ENCODE measurements at regions not wholly inside any gene's neighbourhood (a gene's known extent, or its start where the extent isn't known, plus 50 kb on each side); places are given as distances from the start of the nearest gene placed in this dataset.
A peak's percentile ranks its signal among the peaks of the same experiment; 100 is the strongest.

GRCh38 chr7:405489-406211, 114.0 kb downstream of the PDGFA start:
- peak in 1 of 2 donors; percentile 49 for DNase-seq (ENCODE audit: low spot score in 2 of 2)
- TF ChIP-seq POLR2AphosphoS5 (IDR thresholded peaks at IDR 0.05), result no peak
- no peak for TF ChIP-seq POLR2A (IDR thresholded peaks at IDR 0.05)
- TF ChIP-seq CTCF (IDR thresholded peaks at IDR 0.05), result no peak
- no peaks in the 10 kb centered on the region for H3K36me3 ChIP-seq
- H3K9me3 ChIP-seq, result no peaks in the 10 kb centered on the region
- no peaks in the 10 kb centered on the region for H3K4me1 ChIP-seq
- no peak overlapping the region for H3K4me3 ChIP-seq
- peaks cover 0 to 2% of the 10 kb centered on the region in 2 donors for H3K27me3 ChIP-seq
- no peak overlapping the region for H3K27ac ChIP-seq
- intact Hi-C loops (cut with DNase I; ENCODE audit: low total_unique reads), result no loop called here

- Histone ChIP-seq H3K27me3 (peaks cover 0 to 2% of the 10 kb centered on the region in 2 donors), H3K4me1 (no peaks in the 10 kb centered on the region), H3K36me3 (no peaks in the 10 kb centered on the region), H3K9me3 (no peaks in the 10 kb centered on the region), H3K4me3 (no peak overlapping the region), H3K27ac (no peak overlapping the region)
- intact Hi-C loops (cut with DNase I; ENCODE audit: low total_unique reads), result no loop called here
- no peak for DNase-seq (ENCODE audit: low spot score in 2 of 2)
- TF ChIP-seq CTCF (IDR thresholded peaks at IDR 0.05) (no peak), POLR2A (IDR thresholded peaks at IDR 0.05) (no peak), POLR2AphosphoS5 (IDR thresholded peaks at IDR 0.05) (no peak)
Observed at GRCh38 chr7:407721-408539, 111.7 kb downstream of the PDGFA start.

- Histone ChIP-seq H3K4me3 (no peak overlapping the region), H3K9me3 (no peaks in the 10 kb centered on the region), H3K36me3 (no peaks in the 10 kb centered on the region), H3K4me1 (no peaks in the 10 kb centered on the region), H3K27me3 (peaks cover 0 to 2% of the 10 kb centered on the region in 2 donors), H3K27ac (no peak overlapping the region)
- no peak for DNase-seq (ENCODE audit: low spot score in 2 of 2)
- intact Hi-C loops (cut with DNase I; ENCODE audit: low total_unique reads), result no loop called here
- TF ChIP-seq CTCF (IDR thresholded peaks at IDR 0.05) (no peak), POLR2A (IDR thresholded peaks at IDR 0.05) (no peak), POLR2AphosphoS5 (IDR thresholded peaks at IDR 0.05) (no peak)
Observed at GRCh38 chr7:408751-409311, 110.8 kb downstream of the PDGFA start.

- H3K36me3 ChIP-seq, result no peaks in the 10 kb centered on the region
- no peak for TF ChIP-seq POLR2A (IDR thresholded peaks at IDR 0.05)
- no peak for TF ChIP-seq CTCF (IDR thresholded peaks at IDR 0.05)
- TF ChIP-seq POLR2AphosphoS5 (IDR thresholded peaks at IDR 0.05), result no peak
- H3K27ac ChIP-seq, result no peak overlapping the region
- intact Hi-C loops (cut with DNase I; ENCODE audit: low total_unique reads), result no loop called here
- no peak overlapping the region for H3K4me3 ChIP-seq
- H3K27me3 ChIP-seq, result peaks cover 0 to 2% of the 10 kb centered on the region in 2 donors
- H3K9me3 ChIP-seq, result no peaks in the 10 kb centered on the region
- peak in 1 of 2 donors; percentile 49 for DNase-seq (ENCODE audit: low spot score in 2 of 2)
- no peaks in the 10 kb centered on the region for H3K4me1 ChIP-seq
Observed at GRCh38 chr7:409339-410281, 110.0 kb downstream of the PDGFA start.

All from breast epithelium (tissue), 4 donors.